RWPE1 (cell line): ENCODE measurements at regions not wholly inside any gene's neighbourhood (a gene's known extent, or its start where the extent isn't known, plus 50 kb on each side); places are given as distances from the start of the nearest gene placed in this dataset.

Experiments used
- CTCF ChIA-PET: fragments of 350-600 bp; sonication (Branson Sonifier 250); formaldehyde crosslinking; extraction: SDS; loops from one replicate; lab custom pipeline; 2021; lab: Yijun Ruan, JAX
- POLR2A ChIA-PET: fragments of 400-600 bp; formaldehyde crosslinking; extraction: SDS; loops from one replicate; lab custom pipeline; 2020; ENCODE audit warnings: antibody characterized with exemption; ENCODE audit not compliant: low non-redundant PET; lab: Yijun Ruan, JAX
- DNase-seq: peaks from one replicate; pipeline ENCODE4 v3.0.0; 2012; ENCODE audit warnings: low spot score
- H3K27ac ChIP-seq: fragments of 450-650 bp; 2 replicates; pipeline ENCODE4 v1.5.1; 2017
- TF ChIP-seq, protein P1 (sequence below): fragments of 450-650 bp; conservative IDR thresholded peaks from 2 replicates; pipeline ENCODE4 v1.5.1; 2017; ENCODE audit warnings: low read depth, mild to moderate bottlenecking

DNA sequence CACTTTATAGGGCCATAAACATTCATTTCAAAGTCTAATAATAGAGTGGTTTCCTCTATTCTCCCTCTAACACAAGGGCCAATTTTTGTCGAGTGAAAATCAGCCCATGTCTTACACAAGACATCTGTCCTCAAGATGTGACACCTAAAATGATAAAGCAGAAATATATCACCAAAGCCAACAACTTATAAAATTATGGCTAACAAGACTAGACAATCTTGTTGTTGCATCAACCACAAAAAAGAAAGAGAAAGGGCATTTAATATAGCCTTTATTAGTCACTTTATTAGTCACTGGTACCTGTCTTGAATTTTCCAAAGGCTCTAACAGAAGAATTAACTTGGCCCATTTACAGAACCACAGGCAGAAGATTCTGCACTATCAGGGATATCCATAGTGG lies 161.6 kb downstream of the SMIM20 start:
- peak; percentile 40 for DNase-seq
- ChIA-PET CTCF (interaction anchor here (0.7 kb wide), 2 partner anchors 53 to 125 kb away, joined by 3 read pairs; no protein-coding TSS in a partner anchor), POLR2A (interaction anchor here (0.6 kb wide), 1 partner anchor 379 kb away, joined by 3 read pairs; no protein-coding TSS in a partner anchor)
- H3K27ac ChIP-seq: no peak overlapping the region
- TF ChIP-seq, protein P1, sequence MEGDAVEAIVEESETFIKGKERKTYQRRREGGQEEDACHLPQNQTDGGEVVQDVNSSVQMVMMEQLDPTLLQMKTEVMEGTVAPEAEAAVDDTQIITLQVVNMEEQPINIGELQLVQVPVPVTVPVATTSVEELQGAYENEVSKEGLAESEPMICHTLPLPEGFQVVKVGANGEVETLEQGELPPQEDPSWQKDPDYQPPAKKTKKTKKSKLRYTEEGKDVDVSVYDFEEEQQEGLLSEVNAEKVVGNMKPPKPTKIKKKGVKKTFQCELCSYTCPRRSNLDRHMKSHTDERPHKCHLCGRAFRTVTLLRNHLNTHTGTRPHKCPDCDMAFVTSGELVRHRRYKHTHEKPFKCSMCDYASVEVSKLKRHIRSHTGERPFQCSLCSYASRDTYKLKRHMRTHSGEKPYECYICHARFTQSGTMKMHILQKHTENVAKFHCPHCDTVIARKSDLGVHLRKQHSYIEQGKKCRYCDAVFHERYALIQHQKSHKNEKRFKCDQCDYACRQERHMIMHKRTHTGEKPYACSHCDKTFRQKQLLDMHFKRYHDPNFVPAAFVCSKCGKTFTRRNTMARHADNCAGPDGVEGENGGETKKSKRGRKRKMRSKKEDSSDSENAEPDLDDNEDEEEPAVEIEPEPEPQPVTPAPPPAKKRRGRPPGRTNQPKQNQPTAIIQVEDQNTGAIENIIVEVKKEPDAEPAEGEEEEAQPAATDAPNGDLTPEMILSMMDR: no peak

DNA sequence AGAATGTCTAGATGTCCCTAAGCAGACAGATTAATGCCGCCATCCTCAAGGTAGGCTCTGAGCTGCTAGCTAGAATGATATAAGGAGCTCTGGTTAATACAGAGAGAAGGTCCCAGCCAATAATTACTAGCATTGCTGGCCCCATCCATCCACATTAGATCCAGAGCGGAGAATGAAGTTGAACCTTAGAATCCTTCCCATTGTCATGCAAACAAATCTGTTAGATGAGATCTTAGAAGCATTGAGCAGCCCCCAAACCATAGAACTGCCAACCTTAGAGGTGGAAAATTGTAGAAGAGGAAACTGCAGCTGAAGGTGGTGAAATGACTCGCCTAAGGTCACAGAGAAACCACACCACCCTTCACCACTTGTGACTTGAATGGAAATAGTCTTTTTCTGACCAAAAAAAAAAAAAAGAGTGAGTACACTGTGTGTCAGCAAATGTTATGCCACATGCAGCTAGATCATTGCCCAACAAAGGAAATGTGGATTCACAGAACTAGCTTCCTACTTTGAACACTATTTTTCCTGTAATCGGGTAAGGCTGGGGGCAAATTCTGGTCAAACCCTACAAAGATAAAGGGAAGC lies 162.1 kb downstream of the SMIM20 start:
- DNase-seq: peak; percentile 20
- no peak overlapping the region for H3K27ac ChIP-seq
- POLR2A ChIA-PET: interaction anchor here (0.6 kb wide), 1 partner anchor 378 kb away, joined by 3 read pairs; no protein-coding TSS in a partner anchor
- TF ChIP-seq, protein P1: no peak
- CTCF ChIA-PET: interaction anchor here (0.7 kb wide), 1 partner anchor 52 kb away, joined by 3 read pairs; no protein-coding TSS in a partner anchor

DNA sequence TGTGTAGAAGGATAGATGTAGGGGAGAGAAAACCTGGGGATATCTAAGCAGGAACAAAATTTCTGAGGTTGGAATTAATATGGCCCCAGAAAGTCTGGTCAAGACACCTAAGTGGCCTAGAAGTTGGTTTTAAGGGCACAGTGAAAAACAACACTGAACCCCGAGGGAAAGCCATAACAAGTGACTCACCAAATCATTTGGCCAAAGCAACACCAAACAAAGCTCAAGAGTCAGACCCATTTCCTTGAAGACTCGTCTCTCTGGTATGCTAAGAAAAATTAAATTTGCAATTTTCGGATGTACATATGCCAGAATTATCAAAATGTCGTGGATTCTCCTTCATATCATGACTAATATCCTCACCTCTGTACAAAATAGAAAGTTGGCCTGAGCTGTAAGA lies 162.9 kb downstream of the SMIM20 start:
- no peak for DNase-seq
- H3K27ac ChIP-seq: no peak overlapping the region
- ChIA-PET CTCF (no interaction called here), POLR2A (no interaction called here)
- TF ChIP-seq, protein P1: no peak

DNA sequence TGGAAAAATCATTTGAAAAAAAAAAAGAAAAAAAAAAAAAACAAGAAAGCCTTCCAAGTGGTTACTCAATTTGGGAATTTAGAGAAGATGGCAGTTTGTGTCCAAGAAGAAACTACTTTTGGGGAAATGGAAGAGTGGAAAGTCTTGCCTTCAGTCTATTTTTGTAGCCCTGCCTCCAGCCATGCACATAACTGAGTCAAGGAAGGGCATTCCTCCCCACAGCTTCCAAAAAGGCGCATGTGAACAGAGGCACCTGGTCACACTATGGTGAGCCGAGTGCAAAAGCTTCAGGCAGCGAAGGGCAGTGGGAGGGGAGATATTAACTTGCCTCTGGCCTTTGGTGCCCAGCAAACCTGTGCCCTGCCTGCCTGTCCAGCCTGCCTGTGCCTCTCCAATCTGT lies 163.7 kb downstream of the SMIM20 start:
- POLR2A ChIA-PET: no interaction called here
- no peak overlapping the region for H3K27ac ChIP-seq
- TF ChIP-seq, protein P1: no peak
- CTCF ChIA-PET: interaction anchor here (0.8 kb wide), 1 partner anchor 1316 kb away, joined by 4 read pairs; no protein-coding TSS in a partner anchor
- DNase-seq: no peak

DNA sequence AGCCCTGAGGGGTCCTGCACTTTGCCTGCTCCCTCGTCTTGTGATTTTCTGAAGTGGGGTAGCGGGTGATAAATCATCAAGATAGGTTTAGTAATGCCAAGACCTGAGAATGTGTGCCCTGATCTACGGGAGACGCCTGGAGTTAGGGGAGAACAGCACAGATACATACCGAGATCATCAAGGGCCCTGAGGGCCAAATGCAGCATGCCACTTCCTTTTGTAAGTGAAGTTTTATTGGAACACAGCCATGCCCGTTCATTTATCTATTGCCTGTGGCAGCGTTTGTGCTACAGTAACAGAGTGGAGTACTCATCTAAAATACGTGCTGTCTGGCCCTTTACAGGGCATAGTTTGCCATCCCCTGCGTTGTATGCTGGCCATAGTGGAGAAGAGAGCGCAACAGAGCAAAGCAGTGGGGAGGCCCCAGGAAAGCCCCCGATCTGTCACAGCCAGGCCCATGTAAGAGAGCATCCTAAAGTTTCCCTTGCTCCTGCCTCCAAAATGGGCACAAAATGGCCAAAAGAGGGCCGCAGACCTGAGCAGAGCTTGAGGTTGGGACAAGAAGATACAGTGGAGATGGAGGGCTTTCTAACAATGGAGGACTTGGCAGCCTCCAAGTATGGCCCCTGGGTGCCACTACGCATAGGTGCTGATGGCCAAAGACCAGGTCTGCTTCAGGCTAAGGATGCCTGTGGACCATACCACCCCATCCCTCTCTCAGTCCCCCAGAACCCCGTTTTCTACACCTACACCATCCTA lies 167.0 kb downstream of the SMIM20 start:
- TF ChIP-seq, protein P1: no peak
- ChIA-PET POLR2A (no interaction called here), CTCF (no interaction called here)
- H3K27ac ChIP-seq: no peak overlapping the region
- DNase-seq: no peak

DNA sequence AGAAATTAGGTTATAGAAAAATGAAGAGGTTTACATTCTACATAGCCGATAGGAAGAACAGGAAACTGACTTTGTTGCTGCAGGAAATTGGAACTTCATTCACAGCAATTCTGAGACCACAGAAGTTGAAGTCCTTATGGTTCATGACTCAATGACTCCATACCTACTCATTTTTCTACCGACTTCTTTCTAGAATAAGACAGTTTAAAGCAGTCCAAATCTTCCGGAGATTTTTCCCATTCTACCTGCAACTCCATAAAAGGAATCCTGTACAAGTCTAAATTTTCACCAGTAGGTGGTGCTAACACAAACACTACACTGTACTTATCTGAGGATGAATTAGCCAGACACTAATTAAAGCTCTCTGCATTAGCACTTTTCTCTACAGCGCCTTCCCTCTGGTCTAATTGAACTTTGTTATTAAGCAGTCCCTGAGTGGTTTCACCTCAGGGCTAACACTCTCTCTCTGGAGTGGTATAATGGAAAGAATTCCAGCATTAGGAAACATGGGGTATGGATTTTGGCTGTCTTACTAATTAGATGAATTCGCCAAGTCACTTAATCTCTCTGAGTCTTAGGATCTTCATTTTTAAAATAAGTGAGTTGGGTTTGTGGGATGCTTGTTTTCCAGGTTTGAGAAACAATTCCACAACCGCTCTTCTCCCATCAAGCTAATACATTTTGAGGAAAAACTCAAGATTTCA lies 167.9 kb downstream of the SMIM20 start:
- ChIA-PET CTCF (interaction anchor here (0.5 to 2.9 kb wide), 5 partner anchors 37 to 1092 kb away, joined by 3 to 10 read pairs (median 3); no protein-coding TSS in a partner anchor), POLR2A (no interaction called here)
- TF ChIP-seq, protein P1: peak; percentile 63
- no peak overlapping the region for H3K27ac ChIP-seq
- DNase-seq: peak; percentile 35
